Panc1 (cell line): ENCODE measurements at regions not wholly inside any gene's neighbourhood (a gene's known extent, or its start where the extent isn't known, plus 50 kb on each side); places are given as distances from the start of the nearest gene placed in this dataset.

Source experiments
- ATAC-seq: fragments of 200-7000 bp; cut with Tn5 transposase; 2 replicates; pipeline ENCODE4 v1.9.1; 2020; ENCODE audit warnings: mild to moderate bottlenecking, moderate library complexity
- BruUV-seq: library from RNA; stranded (reverse); fragments of 400-500 nt; replicated peaks from 2 replicates; lab custom pipeline; 2021; lab: Mats Ljungman, UMichigan
- CTCF ChIA-PET: fragments of 300-600 bp; sonication (Branson Sonifier 250); formaldehyde crosslinking; loops from one replicate; lab custom pipeline; 2022; ENCODE audit warnings: antibody characterized with exemption; lab: Charles Lee
- POLR2A ChIA-PET: fragments of 300-600 bp; sonication (Branson Sonifier 250); formaldehyde crosslinking; loops from one replicate; lab custom pipeline; 2022; ENCODE audit warnings: antibody characterized with exemption; lab: Charles Lee
- DNase-seq: peaks from one replicate; pipeline ENCODE4 v3.0.0-alpha.2; 2010; ENCODE audit warnings: low read depth, low spot score
- H3K27ac ChIP-seq: 2 replicates; pipeline ENCODE4 v1.5.1; 2011; ENCODE audit warnings: mild to moderate bottlenecking, low read length, inconsistent platforms
- H3K27me3 ChIP-seq: fragments of 200-500 bp; sonication (Bioruptor generic); 2 replicates; pipeline ENCODE4 v1.6.0; 2014; ENCODE audit warnings: low read length, inconsistent platforms; ENCODE audit not compliant: control insufficient read depth, insufficient read depth
- H3K36me3 ChIP-seq: fragments of 200-500 bp; sonication (Bioruptor generic); 2 replicates; pipeline ENCODE4 v1.5.1; 2014; ENCODE audit warnings: inconsistent platforms, mild to moderate bottlenecking, low read length, moderate library complexity; ENCODE audit not compliant: control insufficient read depth, insufficient read depth
- H3K4me1 ChIP-seq: 2 replicates; pipeline ENCODE4 v1.5.1; 2011; ENCODE audit warnings: inconsistent platforms, mild to moderate bottlenecking, low read length, moderate library complexity; ENCODE audit not compliant: control insufficient read depth, insufficient read depth
- H3K4me3 ChIP-seq, 2 experiments: 2 replicates each; pipeline ENCODE4 v1.5.1; 2011 to 2012; ENCODE audit warnings: low read depth in 2 of 2, low read length in 2 of 2, mild to moderate bottlenecking in 2 of 2, inconsistent platforms in 1 of 2, moderate library complexity in 1 of 2
- H3K9me3 ChIP-seq: fragments of 200-500 bp; sonication (Bioruptor generic); 2 replicates; pipeline ENCODE4 v1.5.1; 2014; ENCODE audit warnings: low read depth, mild to moderate bottlenecking, inconsistent platforms, low read length, moderate library complexity; ENCODE audit not compliant: control insufficient read depth, insufficient read depth
- CTCF ChIP-seq: fragments of 450-650 bp; IDR thresholded peaks from 2 replicates; pipeline ENCODE4 v1.5.1; 2017; ENCODE audit warnings: mild to moderate bottlenecking
- POLR2AphosphoS5 ChIP-seq: IDR thresholded peaks from 2 replicates; pipeline ENCODE4 v1.6.1; 2012; ENCODE audit warnings: mild to moderate bottlenecking, low read depth, low read length, moderate library complexity
- REST ChIP-seq, 2 experiments: IDR thresholded peaks; 2 replicates each; pipeline ENCODE4 v1.6.1; 2011 to 2012; ENCODE audit warnings: low read depth in 2 of 2, control low read depth in 1 of 2, low read length in 1 of 2, mild to moderate bottlenecking in 1 of 2, moderate library complexity in 1 of 2; ENCODE audit not compliant: insufficient read depth in 1 of 2
- SIN3A ChIP-seq: IDR thresholded peaks from 2 replicates; pipeline ENCODE4 v1.6.1; 2012; ENCODE audit warnings: low read depth, mild to moderate bottlenecking, low read length, moderate library complexity, borderline replicate concordance; ENCODE audit not compliant: insufficient read depth
- TCF7L2 ChIP-seq: IDR thresholded peaks from 2 replicates; pipeline ENCODE4 v1.6.1; 2011; ENCODE audit warnings: mild to moderate bottlenecking, low read depth, low read length, inconsistent platforms
- in situ Hi-C: cut with HindIII; loops from 2 replicates; pipeline ENCODE4 v1.10.0; 2016; ENCODE audit warnings: low sequenced_read_pairs, low pct_unique_long_range_greater_than_20kb
- intact Hi-C: fragments of 100-400 bp; cut with micrococcal nuclease; formaldehyde crosslinking; loops from one replicate; pipeline ENCODE4 v1.10.0; 2022; ENCODE audit not compliant: unreplicated experiment

DNA sequence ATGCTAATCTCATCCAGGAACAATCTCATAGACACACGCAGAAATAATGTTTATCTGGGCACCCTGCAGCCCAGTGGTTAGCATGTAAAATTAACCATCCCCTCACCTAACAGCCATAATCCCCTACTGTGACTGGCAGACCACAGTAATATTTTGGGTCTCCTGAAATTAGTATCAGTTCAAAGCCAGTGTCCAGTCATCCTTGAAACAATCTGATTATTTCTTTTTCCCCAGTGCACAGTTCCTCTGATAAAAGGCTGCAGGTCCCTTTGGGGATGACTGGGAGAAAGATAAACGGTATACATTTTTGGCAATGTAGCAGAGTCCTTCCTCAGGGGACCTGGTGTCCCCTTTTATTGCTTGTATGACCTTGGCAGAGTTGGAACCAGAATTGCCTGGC is 50.4 kb upstream of the CYSLTR2 start:
- no peak for TF ChIP-seq CTCF
- no peak for TF ChIP-seq SIN3A
- TF ChIP-seq POLR2AphosphoS5: no peak
- TF ChIP-seq TCF7L2: no peak
- no peak for TF ChIP-seq REST (IDR thresholded peaks at IDR 0.05; ENCODE audit: insufficient read depth in 1 of 2, low read depth in 2 of 2, low read length in 1 of 2)
- Histone ChIP-seq H3K36me3 (no peaks in the 10 kb centered on the region), H3K4me3 (no peak overlapping the region), H3K27ac (no peak overlapping the region), H3K27me3 (no peaks in the 10 kb centered on the region), H3K9me3 (no peaks in the 10 kb centered on the region), H3K4me1 (no peaks in the 10 kb centered on the region)
- ChIA-PET POLR2A (no interaction called here), CTCF (no interaction called here)
- intact Hi-C loops: no loop called here
- no TSS peak for BruUV-seq
- no peak for DNase-seq
- no peak for ATAC-seq
- in situ Hi-C loops: no loop called here
